Ureter (tissue), 1 donor: ENCODE measurements at regions not wholly inside any gene's neighbourhood (a gene's known extent, or its start where the extent isn't known, plus 50 kb on each side); places are given as distances from the start of the nearest gene placed in this dataset.

Experiments
- DNase-seq: peaks from one replicate; pipeline ENCODE4 v3.0.0-alpha.2; 2020; ENCODE audit warnings: low spot score
- donor health status: DM: yes; HTN: yes; CAD: no.

DNA sequence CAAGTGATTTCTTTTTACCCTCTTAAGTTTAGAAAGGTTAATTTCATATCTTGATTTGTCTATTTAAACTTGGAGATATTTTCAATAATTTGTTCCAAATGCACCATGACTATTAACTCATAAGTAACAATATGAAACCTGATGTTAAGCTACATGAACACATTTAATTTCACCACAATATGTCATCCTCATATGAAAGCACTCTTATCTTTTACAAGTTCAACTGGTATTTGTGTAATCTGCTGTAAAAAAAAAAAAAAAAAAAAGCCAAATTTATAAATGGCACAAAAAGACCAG lies 110.4 kb downstream of the HFE start:
- no peak for DNase-seq

DNA sequence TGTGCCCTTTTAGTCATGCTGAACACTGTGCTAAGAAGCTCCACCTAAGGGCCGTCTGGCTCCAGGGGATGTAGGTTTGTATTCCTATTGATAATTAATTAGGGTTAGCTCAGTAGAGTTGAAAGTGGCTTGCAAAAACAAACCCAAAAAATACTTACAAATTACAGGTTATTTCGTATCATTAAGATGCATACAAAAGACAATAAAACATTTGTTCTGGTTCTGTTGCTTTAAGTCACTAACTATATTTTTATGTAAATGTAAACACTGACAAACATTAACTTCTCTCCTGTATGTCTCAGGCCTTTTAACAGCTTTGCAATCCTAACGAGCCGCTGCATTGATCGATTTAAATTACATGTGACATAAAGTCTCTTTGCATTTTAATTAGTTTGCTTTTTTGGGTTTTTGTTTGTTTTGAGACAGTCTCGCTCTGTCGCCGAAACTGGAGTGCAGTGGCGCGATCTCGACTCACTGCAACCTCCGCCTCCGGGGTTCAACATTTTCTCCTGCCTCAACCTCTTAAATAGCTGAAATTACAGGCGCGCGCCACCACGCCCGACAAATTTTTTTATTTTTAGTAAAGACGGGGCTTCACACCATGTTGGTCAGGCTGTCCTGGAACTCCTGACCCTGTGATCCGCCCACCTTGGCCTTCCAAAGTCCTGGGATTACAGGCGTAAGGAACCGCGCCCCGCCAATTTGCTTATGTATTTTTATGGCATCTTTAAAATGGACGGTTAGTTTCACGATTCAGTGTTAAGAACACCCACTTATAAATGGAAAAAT lies 110.9 kb downstream of the HFE start:
- DNase-seq, result no peak

DNA sequence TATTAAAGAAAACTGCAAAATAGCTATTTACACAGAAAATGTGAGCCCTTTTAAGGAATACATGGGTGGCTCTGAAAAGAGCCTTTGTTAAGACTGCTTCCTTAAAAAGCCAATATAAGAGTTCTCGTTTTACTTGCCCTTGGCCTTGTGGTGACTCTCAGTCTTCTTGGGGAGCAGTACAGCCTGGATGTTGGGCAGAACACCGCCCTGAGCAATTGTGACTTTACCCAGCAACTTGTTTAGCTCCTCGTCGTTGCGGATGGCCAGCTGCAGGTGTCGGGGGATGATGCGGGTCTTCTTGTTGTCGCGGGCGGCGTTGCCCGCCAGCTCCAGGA lies 111.5 kb downstream of the HFE start:
- DNase-seq, result no peak

DNA sequence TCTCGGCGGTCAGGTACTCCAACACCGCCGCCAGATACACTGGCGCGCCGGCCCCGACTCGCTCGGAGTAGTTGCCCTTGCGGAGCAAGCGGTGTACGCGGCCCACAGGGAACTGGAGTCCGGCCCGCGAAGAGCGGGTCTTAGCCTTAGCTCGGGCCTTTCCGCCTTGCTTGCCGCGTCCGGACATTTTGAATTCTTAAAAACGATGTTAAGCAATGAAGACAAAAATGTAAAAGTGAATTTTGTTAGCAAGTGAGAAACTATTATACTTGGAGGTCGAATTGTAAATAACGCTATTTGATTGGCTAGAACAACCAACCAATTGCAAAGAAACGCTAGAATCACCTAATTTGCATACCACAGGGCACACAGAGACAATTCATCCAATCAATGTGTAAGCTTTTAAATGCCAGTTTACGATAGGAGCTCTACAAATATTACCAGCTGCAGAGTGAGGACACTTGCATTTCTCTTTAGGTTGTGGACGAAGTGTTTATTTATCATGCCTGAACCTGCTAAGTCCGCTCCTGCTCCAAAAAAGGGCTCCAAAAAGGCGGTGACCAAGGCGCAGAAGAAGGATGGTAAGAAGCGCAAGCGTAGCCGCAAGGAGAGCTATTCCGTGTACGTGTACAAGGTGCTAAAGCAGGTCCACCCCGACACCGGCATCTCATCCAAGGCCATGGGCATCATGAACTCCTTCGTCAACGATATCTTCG lies 112.0 kb downstream of the HFE start:
- DNase-seq, result no peak

DNA sequence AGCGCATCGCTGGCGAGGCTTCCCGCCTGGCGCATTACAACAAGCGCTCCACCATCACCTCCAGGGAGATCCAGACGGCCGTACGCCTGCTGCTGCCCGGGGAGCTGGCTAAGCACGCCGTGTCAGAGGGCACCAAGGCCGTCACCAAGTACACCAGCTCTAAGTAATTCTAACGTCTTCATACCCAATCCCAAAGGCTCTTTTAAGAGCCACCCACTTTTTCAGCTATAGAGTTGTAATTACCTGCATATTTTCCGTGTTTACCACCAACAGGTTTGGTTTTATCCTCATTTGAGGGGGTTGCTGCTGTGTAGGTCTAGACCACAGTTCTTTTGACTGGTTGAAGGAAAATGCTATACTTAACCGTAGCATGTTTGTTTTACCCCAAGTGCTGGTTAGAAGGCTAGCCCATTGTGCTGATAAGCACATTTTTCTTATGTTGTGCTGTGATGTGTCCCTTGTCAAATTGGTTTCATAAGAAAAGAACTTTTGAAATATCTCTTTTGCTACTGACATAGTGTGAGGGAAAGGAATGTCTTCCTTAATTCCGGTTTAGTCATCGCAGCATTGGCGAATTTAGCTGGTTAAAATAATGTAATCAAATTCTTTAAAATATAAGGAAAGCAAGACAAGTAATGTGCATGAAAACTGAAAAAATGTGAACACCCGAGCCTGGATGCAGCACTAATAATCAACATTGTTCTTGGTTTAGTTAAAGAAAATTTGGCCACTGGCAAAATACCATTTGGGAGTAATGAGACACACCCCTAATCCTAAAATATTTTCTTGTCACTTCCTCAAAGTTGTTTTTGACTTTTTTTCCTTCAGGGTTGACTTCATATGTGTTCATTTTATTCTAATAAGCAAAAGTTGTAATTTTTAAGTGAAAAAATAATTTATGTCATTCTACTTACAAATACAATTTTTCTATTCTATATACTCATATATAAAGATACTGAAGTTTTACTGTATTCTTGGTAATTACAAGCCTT lies 112.8 kb downstream of the HFE start:
- no peak for DNase-seq

DNA sequence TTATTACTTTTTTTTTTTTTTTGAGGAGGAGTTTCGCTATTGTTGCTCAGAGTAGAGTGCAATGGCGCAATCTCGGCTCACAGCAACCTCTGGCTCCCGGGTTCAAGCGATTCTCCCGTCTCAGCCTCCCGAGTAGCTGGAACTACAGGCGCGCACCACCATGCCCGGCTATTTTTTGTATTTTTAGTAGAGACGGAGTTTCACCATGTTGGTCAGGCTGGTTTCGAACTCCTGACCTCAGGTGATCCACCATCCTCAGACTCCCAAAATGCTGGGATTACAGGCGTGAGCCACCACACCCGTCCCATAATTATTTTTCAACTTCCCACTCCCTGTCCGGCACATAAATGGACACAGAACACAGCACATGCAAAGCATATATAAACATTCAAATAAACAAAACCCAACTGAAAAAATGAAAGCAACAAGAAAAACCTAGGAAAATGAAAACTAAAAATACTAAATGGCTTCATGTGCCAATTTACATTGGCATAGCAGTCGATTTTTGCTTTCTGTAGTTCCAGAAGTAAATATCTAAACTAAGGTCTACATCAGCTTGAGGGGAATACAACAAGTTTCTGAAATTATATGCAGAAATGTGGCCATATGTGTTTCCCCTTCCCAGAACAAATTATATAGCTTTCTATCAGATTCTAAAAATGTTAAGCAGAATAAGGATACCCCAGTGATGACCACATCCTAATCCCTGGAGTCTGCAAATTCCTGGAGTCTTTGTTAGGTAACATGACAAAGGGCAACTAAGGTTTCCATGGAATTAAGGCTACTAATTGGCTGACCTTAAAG lies 113.9 kb downstream of the HFE start:
- no peak for DNase-seq

DNA sequence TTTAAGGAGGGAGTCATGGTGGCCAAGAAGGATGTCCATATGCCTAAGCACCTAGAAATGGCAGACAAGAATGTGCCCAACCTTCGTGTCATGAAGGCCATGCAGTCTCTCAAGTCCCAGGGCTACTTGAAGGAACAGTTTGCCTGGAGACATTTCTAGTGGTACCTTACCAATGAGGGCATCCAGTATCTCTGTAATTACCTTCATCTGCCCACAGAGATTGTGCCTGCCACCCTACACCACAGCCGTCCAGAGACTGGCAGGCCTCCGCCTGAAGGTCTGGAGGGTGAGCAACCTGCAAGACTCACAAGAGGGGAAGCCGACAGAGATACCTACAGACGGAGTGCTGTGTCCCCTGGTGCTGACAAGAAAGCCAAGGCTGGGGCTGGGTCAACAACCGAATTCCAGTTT lies 115.0 kb downstream of the HFE start:
- no peak for DNase-seq

DNA sequence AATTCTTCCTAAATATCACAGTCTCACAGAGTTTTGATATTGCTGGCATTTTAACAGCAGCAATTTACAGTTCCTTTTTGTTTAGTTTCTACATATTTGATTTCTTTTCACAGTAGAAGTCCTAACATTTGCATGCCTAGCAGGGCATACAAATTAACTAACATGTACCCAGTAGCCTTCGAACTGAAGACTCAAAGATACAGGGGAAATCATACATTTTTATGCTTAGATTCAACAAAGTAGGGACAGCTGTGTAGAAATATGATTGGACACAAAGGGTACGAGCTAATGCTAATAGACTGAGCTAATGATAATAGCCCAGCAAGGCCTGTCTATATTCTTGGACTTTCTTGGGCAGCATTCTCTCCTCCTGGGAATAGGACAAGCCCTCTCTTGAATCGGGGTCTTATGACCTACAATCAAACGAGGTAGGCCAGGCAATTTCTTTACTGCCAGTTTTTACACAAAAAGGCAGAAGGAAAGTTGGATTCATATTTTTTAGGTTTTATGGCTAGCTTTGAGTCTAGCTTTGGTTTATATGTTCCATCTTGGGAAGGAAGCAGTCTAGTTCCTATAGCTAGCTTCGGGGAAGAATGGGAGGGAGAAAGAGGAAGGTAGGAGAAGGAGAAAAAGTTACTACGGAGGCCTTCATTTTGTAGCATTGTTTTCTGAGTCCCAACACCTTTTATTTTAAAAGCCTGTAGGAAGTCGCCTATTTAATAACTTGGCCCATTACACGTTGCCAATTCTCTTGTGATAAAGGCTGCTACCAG lies 115.8 kb downstream of the HFE start:
- no peak for DNase-seq

DNA sequence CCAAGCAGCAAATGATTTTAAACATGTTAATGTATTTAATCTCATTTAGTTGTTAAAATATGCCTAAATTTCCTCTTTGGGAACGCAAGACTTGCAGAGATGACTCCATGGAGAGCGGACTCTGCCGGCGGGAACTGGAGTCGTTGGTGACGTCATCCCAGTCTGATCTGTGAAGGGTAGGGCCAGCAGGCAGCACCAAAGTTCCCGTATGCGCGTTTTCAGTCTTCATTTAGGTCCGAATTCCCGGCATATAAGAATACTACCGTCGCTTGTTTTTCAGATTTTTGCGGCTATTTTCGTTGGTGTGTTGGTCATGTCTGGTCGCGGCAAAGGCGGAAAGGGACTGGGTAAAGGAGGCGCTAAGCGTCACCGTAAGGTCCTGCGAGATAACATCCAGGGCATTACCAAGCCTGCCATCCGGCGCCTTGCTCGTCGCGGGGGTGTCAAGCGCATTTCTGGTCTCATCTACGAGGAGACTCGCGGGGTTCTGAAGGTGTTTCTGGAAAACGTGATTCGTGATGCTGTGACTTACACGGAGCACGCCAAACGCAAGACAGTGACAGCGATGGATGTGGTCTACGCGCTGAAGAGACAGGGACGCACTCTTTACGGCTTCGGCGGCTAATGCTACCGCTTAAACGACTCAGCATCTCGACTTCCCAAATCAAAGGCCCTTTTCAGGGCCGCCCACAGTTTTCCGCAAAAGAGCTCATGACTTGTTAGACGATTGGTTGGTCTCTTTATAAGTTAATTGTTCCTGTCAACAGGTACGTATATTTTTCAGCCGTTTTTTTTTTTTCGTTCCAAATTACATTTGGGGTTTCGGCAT lies 117.3 kb downstream of the HFE start:
- peak; percentile 98 for DNase-seq

DNA sequence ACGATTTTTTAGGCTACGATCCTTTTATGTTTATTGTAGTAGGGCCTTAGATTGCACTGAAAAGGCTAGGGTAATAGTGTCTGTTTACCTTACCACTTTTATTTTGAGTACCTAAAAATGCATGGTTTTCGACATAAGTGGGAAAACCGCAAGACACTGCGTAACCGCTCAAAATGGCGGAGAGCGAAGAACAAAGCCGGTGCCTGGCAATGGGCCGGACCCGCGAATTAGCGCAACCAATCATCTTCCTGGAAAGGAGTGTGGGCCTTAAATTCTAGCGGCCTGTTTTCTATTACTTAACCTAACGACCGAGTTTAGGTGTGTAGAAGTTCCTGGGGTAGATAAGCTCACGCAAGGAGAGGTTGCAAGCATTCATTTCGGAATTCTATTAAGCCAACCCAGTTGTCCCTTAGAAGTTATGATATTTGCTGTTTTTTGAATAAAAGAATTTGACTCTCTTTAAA lies 118.0 kb downstream of the HFE start:
- peak; percentile 91 for DNase-seq

DNA sequence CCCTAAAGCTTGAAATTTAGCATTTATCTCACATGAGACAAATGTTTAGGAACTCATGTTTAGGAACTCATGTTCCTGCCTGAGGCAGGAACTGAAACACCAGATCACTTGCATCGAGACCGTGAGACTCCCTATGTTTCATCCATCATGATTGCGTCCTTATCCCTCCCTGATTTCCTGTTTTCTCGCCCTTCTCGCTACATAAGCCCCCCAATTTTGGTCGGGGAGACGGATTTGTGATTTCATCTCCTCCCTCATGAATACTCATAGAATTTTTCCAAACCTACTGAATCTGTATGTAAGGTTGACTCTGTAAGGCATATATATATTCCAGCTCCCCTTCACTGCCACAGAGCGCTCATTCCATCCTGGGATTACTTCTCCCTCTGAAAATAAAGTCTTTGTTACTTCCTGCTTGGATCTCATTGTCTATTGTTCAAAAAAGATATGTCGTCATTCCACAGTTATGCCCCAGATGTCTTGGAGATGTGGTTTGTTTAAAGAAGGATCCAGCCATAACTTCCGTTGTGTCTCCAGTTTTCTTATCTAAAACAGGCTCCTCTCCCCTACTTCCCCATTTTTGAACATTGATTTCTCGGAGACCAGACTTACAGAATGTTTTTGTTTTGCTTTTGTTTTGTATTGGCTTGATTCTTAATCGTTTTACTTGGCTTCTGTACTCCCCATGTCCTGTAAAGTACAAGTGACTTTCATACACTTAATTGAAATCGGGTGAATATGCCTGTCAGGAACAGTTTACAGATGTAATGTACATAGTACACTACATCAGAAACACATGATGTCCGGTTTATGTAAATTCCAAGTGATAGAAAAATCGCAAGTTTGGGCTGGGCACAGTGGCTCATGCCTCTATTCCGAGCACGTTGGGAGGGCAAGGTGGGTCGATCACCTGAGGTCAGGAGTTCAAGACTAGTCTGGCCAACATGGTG lies 118.7 kb downstream of the HFE start:
- DNase-seq, result no peak

DNA sequence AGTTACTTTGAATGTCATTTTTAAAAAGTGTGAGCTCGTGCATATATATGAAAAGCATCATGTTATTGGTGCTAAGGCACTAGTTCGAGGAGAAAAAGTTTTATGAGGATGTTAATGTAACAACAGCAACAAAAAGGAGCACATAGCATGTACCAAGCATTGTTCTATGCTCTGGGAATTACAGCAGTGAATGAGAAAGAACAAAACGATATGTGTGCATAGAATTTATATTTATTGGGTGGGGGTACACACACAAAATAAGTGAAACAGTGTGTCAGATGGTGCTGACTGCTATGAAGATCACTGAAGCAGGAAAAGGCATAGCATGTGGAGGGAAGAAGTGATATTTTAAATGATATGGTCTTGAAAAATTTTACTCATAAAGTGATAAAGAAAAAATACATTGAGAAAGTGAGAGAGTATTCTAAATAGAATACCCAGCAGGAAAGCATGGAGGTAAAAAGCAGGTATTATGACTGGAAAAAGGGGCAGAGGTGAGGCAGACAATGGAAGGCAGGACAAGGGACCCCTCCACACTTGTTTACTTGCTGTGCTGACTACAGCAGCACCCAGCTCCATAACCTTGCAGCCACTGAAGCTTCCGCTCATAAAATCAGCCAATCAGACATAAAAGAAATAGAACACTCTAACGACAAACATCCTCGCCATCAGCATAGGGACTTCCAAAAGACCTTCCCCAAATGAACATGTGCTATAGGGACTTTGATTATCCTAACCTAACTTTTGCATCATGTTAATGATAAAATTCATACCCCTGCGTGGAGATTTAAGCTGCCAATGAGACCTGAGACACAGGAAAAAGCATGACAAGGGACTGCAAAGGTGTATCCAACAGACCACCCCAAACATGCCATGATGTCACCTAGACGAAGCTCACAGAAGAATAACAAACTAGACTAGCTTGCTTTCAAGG lies 119.9 kb downstream of the HFE start:
- DNase-seq, result no peak

DNA sequence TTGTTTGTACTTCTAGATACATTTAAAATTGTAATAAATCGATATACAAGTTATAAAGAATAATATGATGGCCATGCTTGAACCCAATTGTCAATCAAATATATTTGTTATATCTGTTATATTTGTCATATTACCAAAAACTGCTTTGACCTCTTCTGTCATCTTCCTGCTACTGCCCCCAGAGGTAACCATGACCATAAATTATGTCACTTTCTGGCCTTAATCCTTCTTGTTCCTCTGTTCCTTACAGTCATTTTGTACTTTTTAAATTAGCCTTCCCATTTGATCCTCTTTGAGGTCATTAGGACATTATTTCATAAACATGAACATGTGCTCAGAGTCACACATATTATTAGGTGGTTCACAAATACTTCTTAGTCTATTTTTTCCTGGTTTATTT lies 124.7 kb downstream of the HFE start:
- no peak for DNase-seq

DNA sequence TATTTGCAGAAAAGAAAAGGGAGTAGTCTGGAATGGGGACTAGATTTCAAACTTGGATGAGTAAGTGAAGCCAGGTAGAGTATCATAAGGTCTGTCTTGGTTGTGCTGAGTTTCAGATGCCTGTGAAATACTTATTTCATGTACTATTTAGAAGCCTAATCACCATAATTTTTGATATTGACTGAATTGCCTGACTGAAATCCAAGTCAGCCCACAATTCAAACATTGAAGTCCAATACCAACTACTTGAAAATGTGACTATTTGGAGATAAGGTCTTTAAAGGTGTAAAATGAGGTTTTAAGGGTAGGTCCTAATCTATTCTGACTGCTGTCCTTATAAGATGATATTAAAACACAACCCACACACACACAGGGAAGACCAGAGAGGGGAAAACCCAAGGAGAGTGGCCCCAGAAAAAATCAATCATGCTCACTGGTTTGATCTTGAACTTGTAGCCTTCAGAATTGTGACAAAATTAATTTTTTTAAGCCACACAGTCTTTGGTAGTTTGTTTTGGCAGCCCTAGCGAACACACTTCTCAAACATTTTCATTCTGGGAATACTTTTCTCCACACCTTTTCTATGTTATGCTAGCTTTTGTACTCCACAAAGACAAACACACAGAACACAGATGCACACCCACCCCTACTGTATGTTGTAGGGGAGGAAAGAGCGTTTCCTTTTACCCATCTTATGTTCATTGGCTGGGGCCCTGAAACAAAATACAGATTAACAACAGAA lies 126.3 kb downstream of the HFE start:
- no peak for DNase-seq

DNA sequence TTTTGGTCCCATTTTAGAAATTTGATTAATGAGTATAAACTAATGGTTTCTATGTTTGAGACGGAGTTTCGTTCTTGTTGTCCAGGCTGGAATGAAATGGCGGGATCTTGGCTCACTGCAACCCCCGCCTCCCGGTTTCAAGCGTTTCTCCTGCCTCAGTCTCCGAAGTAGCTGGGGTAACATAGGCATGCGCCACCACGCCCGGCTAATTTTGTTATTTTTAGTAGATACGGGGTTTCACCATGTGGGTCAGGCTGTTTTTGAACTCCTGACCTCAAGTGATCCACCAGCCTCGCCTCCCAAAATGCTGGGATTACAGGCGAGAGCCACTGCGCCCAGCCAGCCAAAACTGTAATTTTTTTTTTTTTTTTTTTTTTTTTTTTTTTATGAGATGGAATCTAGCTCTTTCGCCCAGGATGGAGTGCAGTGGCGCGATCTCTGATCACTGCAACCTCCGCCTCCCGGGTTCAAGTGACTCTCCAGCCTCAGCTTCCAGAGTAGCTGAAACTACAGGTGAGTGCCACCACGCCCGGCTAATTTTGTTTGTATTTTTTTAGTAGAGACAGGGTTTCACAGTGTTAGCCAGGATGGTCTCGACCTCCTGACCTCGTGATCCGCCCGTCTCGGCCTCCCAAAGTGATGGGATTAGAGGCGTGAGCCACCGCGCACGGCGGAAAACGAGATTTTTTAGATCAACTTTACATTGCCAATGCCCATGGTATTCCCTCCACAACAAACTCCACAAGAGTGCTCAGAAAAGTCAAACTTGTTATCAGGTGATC lies 127.8 kb downstream of the HFE start:
- DNase-seq, result no peak
